Ovary (tissue), 3 donors: ENCODE measurements at regions not wholly inside any gene's neighbourhood (a gene's known extent, or its start where the extent isn't known, plus 50 kb on each side); places are given as distances from the start of the nearest gene placed in this dataset.

Experiments
- CTCF ChIP-seq, 3 donors: fragments of 450-650 bp in 2 of 3; fragments of 200-600 bp in 1 of 3; IDR thresholded peaks; one replicate each; pipeline versions ENCODE4 v1.5.1 to v1.8.0; 2016 to 2022; ENCODE audit warnings: antibody characterized with exemption in 3 of 3, mild to moderate bottlenecking in 1 of 3
- POLR2A ChIP-seq: fragments of 450-650 bp; IDR thresholded peaks from one replicate; pipeline ENCODE4 v1.6.1; 2017; ENCODE audit warnings: antibody characterized with exemption, mild to moderate bottlenecking, moderate library complexity
- donor health status: DM: no; HTN: no; CAD: no.

GRCh38 chr7:142389544-142389943 is 131.7 kb upstream of the PRSS58 start:
- no peak for TF ChIP-seq CTCF (IDR thresholded peaks at IDR 0.05)
- TF ChIP-seq POLR2A = no peak
